ENCODE measurements at regions not wholly inside any gene's neighbourhood (a gene's known extent, or its start where the extent isn't known, plus 50 kb on each side); places are given as distances from the start of the nearest gene placed in this dataset.
A peak's percentile ranks its signal among the peaks of the same experiment; 100 is the strongest.
"Not testable (repeated sequence)": the region's sequence is repeated elsewhere in the genome, so short reads cannot be mapped to it uniquely, and the experiment has no call there.

DNA sequence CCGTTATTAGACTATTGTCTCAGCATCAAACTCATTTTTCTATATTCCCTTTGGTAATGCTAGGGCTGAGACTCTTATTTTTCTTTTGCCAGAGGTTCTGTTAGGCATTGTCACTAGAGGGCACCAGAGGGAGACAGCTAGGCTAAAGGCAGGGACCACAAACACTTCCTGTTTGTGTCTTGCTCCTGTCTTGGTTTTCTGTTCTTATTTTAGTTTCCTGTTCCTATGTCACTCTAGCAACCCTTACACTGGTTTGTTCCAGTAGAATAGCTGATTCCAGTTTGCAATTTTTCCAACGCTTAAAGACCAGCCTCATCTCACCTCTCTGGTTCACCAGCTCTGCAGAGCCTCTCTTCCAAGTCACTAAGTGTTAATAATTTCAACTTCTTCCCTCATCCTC, 772.0 kb downstream of the DIAPH3 start:
- peak; percentile 81 for DNase-seq

- DNase-seq = no peak
Measured at GRCh38 chr13:59392328-59392727, 771.4 kb downstream of the DIAPH3 start.

DNA sequence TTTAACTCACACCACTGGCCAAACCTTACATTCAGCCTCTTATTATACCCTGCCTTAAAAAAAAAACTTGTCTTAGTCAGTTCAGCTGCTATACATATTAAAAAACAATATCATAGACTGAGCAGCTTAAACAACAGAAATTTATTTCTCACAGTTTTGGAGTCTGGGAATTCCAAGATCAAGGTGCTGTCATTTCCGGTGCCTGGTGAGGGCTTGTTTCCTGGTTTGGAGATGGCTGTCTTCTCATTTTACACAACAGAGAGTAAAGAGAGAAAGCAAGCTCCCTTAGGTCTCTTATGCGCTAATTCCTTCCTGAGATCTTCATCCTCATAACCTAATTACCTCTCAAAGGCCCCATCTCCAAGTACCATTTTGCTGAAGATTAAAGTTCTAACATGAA, 769.2 kb downstream of the DIAPH3 start:
- DNase-seq = no peak

- DNase-seq = peak; percentile 53
Measured at GRCh38 chr13:59398127-59398526, 765.6 kb downstream of the DIAPH3 start.

DNA sequence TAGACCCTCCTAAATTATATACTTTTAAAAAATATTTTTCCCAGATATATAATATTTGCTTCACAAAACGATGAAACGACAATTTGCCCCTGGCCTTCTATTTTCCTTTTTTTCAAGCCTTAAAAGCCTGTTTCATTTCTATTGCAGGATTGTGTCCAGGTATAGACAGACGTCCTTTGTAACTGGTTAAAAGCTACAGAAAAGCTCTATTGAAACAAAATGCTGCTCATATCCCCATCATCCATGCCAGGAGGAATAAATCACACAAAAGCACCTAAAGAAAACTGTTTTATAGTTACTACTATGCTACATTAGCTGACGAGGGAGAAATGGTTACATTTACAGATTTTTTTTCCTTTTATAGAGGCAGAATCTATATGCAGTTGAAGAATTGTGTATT, 765.1 kb downstream of the DIAPH3 start:
- no peak for DNase-seq

GRCh38 chr13:59399513-59399912, 764.2 kb downstream of the DIAPH3 start:
- DNase-seq = no peak

- no peak for DNase-seq
Measured at GRCh38 chr13:59404331-59404730, 759.4 kb downstream of the DIAPH3 start.

DNA sequence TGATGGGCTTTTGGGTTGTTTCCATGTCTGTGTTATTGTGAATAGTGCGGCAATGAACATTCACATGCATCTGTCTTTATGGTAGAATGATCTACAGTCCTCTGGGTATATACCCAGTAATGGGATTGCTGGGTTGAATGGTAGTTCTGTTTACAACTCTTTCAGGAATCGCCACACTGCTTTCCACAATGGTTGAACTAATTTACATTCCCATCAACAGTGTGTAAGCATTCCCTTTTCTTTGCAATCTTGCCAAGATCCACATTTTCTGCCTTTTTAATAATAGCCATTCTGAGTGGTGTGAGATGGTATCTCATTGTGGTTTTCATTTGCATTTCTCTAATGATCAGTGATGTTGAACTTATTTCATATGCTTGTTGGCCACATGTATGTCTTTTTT, 756.5 kb downstream of the DIAPH3 start:
- DNase-seq = not testable (repeated sequence)

DNA sequence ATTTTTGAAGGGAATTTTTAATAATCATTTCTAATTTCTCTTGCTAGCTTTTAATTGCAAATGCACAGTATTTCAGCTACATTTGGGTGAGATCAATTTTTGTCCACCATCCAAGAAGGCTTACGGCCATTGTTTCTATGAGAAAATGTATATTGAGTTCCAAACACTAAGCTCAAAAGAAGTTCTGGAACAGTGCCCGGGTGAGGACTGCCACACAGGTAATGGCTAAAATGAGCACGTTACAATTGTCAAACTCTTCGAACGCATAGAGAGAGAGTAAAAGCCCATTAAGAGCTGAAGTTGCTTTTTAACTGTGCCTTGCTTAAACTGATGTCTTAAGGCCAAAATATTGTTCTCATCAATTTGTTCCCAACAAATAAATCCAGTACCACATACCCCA, 755.0 kb downstream of the DIAPH3 start:
- DNase-seq = no peak

DNA sequence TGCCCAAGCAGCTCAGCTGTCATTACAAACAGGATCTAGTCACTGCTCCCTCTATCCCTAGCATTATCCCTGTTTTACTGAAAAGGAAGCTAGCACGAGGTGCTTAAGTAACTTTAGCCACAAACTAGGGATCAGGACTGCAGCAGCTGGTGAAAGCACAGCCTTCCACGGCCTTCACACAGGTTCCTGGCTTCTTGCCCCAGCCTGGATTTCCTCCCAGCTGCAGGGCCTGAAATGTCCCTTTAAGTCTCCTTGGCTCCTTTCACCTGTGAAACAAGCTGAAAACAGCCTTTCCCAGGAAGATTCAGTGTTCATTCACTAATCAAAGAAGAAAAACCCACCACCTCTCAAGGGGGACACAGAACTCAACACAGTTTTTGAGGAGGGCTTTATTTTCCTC, 754.5 kb downstream of the DIAPH3 start:
- peak; percentile 90 for DNase-seq

- no peak for DNase-seq
Measured at GRCh38 chr13:59409634-59410200, 754.0 kb downstream of the DIAPH3 start.

- no peak for DNase-seq
Measured at GRCh38 chr13:59413126-59413525, 750.6 kb downstream of the DIAPH3 start.

- DNase-seq = no peak
Measured at GRCh38 chr13:59414006-59414405, 749.7 kb downstream of the DIAPH3 start.

GRCh38 chr13:59415498-59415897, 748.2 kb downstream of the DIAPH3 start:
- DNase-seq = peak; percentile 66

- peak; percentile 79 for DNase-seq
Measured at GRCh38 chr13:59416561-59416960, 747.2 kb downstream of the DIAPH3 start.

GRCh38 chr13:59422646-59423045, 741.1 kb downstream of the DIAPH3 start:
- DNase-seq = no peak

GRCh38 chr13:59423708-59424340, 739.9 kb downstream of the DIAPH3 start:
- no peak for DNase-seq

DNA sequence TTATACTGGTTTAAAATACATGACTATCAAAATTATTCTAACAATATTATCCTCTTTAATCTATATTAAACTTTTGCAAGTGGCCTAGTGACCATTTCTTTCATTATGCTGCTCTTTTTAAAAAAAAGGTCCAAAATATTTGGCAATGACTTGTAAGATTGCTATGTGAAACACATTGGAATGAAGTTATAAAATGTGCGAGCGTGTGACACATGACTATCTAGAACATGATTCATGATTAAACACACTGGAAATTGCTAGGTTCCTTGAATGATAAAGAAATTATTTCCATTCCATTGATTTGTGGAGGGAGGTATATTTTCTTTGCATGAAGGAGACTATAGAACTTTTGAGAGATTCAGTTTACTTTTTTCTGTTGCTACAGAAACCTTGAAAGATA, 739.1 kb downstream of the DIAPH3 start:
- no peak for DNase-seq

DNA sequence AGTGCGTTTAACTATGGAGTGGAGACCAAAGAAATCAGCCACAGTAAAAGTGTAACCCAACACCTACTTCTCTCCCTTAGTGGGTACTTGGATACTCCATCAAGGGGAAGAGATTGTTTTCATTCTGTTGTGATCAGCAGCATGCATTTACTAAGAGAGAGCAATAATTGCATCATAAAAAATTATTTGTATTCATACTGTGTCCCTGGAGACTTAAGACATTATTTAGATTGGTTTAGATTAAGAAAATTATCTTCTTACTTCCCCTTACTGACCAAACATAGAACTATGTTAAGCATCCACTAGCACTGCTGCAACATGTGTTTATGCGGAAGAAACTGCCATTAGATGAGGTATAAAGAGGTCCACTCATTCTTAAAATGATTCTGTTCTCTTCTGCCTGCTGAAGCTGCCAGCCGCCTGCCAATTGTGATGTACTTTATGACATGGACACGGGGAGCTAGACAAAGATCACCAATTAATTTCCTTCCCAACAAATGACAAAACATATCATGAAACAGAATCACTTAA, 738.5 kb downstream of the DIAPH3 start:
- peak; percentile 62 for DNase-seq

- DNase-seq = no peak
Measured at GRCh38 chr13:59435024-59435423, 728.7 kb downstream of the DIAPH3 start.

DNA sequence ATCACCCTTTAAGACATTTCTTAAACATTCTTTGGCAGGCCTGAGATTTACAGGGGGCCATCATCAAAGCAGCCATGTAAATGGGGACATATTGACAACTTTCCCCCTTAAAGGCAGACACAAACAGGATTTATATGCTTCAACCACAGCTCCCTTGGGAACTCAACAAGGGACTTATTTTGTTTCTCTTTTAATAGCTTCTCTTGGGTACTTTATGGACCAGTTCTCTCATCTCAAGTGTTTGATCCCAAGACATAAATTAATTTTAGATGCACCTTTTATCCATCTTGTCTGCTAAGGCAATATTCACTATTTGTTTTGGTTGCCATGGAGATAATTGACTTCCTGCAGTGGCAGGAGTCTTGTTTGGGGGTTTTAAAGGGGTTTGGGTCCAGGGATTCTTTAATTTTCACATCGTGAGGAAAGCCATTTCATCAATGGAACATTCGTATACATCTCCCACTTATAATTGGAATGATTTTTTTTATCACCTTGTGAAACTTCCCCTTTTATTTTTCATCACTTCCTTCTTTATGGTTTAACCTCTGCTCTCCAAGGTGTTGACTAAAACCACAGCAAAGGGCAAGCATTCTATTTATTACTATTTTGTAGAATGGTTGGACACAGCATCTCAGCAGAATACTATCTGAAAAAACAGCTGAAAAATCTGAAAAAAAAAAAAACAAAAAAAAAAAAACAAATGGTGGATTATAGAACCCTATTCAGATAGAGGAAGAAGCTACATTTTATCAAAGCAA, 726.0 kb downstream of the DIAPH3 start:
- DNase-seq = peak; percentile 20

GRCh38 chr13:59439776-59440428, 723.8 kb downstream of the DIAPH3 start:
- no peak for DNase-seq

DNA sequence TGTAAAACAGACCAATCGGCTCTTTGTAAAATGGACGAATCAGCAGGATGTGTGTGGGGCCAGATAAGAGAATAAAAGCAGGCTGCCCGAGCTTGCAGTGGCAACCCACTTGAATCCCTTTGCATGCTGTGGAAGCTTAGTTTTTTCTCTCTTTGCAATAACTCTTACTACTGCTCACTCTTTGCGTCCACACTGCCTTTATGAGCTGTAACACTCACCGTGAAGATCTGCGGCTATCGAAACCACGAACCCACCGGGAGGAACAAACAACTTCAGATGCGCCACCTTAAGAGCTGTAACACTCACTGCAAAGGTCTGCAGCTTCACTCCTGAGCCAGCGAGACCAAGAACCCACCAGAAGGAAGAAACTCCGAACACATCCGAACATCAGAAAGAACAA, 722.7 kb downstream of the DIAPH3 start:
- DNase-seq = not testable (repeated sequence)

Data from NCI-H2171 treated with DMSO at 0.1 percent for 48 hours (cell line).